ENCODE measurements at regions not wholly inside any gene's neighbourhood (a gene's known extent, or its start where the extent isn't known, plus 50 kb on each side); places are given as distances from the start of the nearest gene placed in this dataset.

- Histone ChIP-seq H2AFZ (ENCODE audit: control insufficient read depth, low read length) (no peak overlapping the region), H3K27ac (ENCODE audit: control insufficient read depth, insufficient read depth, low read length) (no peak overlapping the region), H4K20me1 (ENCODE audit: control insufficient read depth, extremely low read depth, insufficient read depth, low read length) (no peaks in the 10 kb centered on the region), H3K9me1 (ENCODE audit: control insufficient read depth, extremely low read depth, insufficient read depth, low read length) (no peaks in the 10 kb centered on the region), H3K79me2 (ENCODE audit: control insufficient read depth, insufficient read depth, low read length) (no peaks in the 10 kb centered on the region), H3K4me1 (ENCODE audit: control insufficient read depth, extremely low read depth, insufficient read depth, low read length) (no peaks in the 10 kb centered on the region), H3K9me3 (ENCODE audit: control insufficient read depth, low read depth, low read length) (no peaks in the 10 kb centered on the region), H3K4me2 (ENCODE audit: control insufficient read depth, extremely low read depth, insufficient read depth, low read depth, low read length) (no peak overlapping the region), H3K27me3 (ENCODE audit: control insufficient read depth, extremely low read depth, insufficient read depth, low read length) (no peaks in the 10 kb centered on the region), H3K4me3 (ENCODE audit: control insufficient read depth in 2 of 3, extremely low read depth in 1 of 3, insufficient read depth in 2 of 3, low read depth in 1 of 3, low read length in 3 of 3) (no peak overlapping the region), H3K9ac (ENCODE audit: control insufficient read depth, extremely low read depth, insufficient read depth, low read length) (no peak overlapping the region), H3K36me3 (ENCODE audit: control insufficient read depth in 2 of 2, extremely low read depth in 1 of 2, insufficient read depth in 2 of 2, low read length in 2 of 2) (no peaks in the 10 kb centered on the region)
- DNase-seq (ENCODE audit: low read depth, low spot score) (no peak), FAIRE-seq (no peak)
- dilution Hi-C loops (cut with MboI; ENCODE audit: extremely low pct_ligation_motif_present, low sequenced_read_pairs) = no loop called here
- TF ChIP-seq CTCF (optimal IDR thresholded peaks at IDR 0.05 in 1 of 3, IDR thresholded peaks at IDR 0.05 in 1 of 3, conservative IDR thresholded peaks at IDR 0.05 in 1 of 3; ENCODE audit: extremely low read depth in 1 of 3, insufficient read depth in 2 of 3, low read length in 3 of 3) = no peak
- no peak for TF ChIP-seq EZH2 (IDR thresholded peaks at IDR 0.05; ENCODE audit: low read length)
Measured at GRCh38 chr6:153843420-153843819, 195.6 kb upstream of the OPRM1 start.

GRCh38 chr6:153842491-153842890, 196.5 kb upstream of the OPRM1 start:
- Histone ChIP-seq H3K27me3 (ENCODE audit: control insufficient read depth, extremely low read depth, insufficient read depth, low read length) (no peaks in the 10 kb centered on the region), H3K27ac (ENCODE audit: control insufficient read depth, insufficient read depth, low read length) (no peak overlapping the region), H3K4me1 (ENCODE audit: control insufficient read depth, extremely low read depth, insufficient read depth, low read length) (no peaks in the 10 kb centered on the region), H3K79me2 (ENCODE audit: control insufficient read depth, insufficient read depth, low read length) (no peaks in the 10 kb centered on the region), H3K4me3 (ENCODE audit: control insufficient read depth in 2 of 3, extremely low read depth in 1 of 3, insufficient read depth in 2 of 3, low read depth in 1 of 3, low read length in 3 of 3) (no peak overlapping the region), H3K9me1 (ENCODE audit: control insufficient read depth, extremely low read depth, insufficient read depth, low read length) (no peaks in the 10 kb centered on the region), H3K4me2 (ENCODE audit: control insufficient read depth, extremely low read depth, insufficient read depth, low read depth, low read length) (no peak overlapping the region), H4K20me1 (ENCODE audit: control insufficient read depth, extremely low read depth, insufficient read depth, low read length) (no peaks in the 10 kb centered on the region), H3K36me3 (ENCODE audit: control insufficient read depth in 2 of 2, extremely low read depth in 1 of 2, insufficient read depth in 2 of 2, low read length in 2 of 2) (no peaks in the 10 kb centered on the region), H3K9me3 (ENCODE audit: control insufficient read depth, low read depth, low read length) (no peaks in the 10 kb centered on the region), H3K9ac (ENCODE audit: control insufficient read depth, extremely low read depth, insufficient read depth, low read length) (no peak overlapping the region), H2AFZ (ENCODE audit: control insufficient read depth, low read length) (no peak overlapping the region)
- no peak for TF ChIP-seq CTCF (optimal IDR thresholded peaks at IDR 0.05 in 1 of 3, IDR thresholded peaks at IDR 0.05 in 1 of 3, conservative IDR thresholded peaks at IDR 0.05 in 1 of 3; ENCODE audit: extremely low read depth in 1 of 3, insufficient read depth in 2 of 3, low read length in 3 of 3)
- no peak for TF ChIP-seq EZH2 (IDR thresholded peaks at IDR 0.05; ENCODE audit: low read length)
- no peak for FAIRE-seq
- dilution Hi-C loops (cut with MboI; ENCODE audit: extremely low pct_ligation_motif_present, low sequenced_read_pairs) = no loop called here
- no peak for DNase-seq (ENCODE audit: low read depth, low spot score)

Measured in keratinocyte (primary cell).